H1 (cell line): ENCODE measurements at regions not wholly inside any gene's neighbourhood (a gene's known extent, or its start where the extent isn't known, plus 50 kb on each side); places are given as distances from the start of the nearest gene placed in this dataset.

Source experiments
- CTCF ChIA-PET: fragments of 300-600 bp; sonication (Branson Sonifier 250); formaldehyde crosslinking; loops from one replicate; lab custom pipeline; 2021; ENCODE audit not compliant: partially characterized antibody; lab: Charles Lee
- POLR2A ChIA-PET: fragments of 300-600 bp; sonication (Branson Sonifier 250); formaldehyde crosslinking; loops from one replicate; lab custom pipeline; 2021; ENCODE audit warnings: inconsistent platforms; ENCODE audit not compliant: partially characterized antibody; lab: Charles Lee
- DNase-seq, 2 experiments: peaks; one replicate each; pipeline versions ENCODE4 v3.0.0 to v3.0.0-alpha.2; 2010 to 2022; ENCODE audit warnings: low spot score in 2 of 2, low read depth in 1 of 2, mixed read lengths in 1 of 2
- FAIRE-seq: peaks from 2 replicates; lab custom pipeline; 2011; peaks lifted over from hg19 to GRCh38; lab: Jason Lieb, UNC
- H2AFZ ChIP-seq: 2 replicates; pipeline ENCODE4 v1.8.1; 2012; ENCODE audit warnings: low read length, inconsistent platforms
- H2AK5ac ChIP-seq: 2 replicates; pipeline ENCODE4 v1.6.1; 2013; ENCODE audit warnings: low read depth, low read length
- H2BK120ac ChIP-seq: replicated peaks from 2 replicates; pipeline ENCODE3; 2013; ENCODE audit warnings: low read depth, low read length, inconsistent platforms
- H2BK12ac ChIP-seq: 2 replicates; pipeline ENCODE4 v1.6.1; 2013; ENCODE audit warnings: low read depth, low read length
- H2BK15ac ChIP-seq: 2 replicates; pipeline ENCODE4 v1.6.1; 2013; ENCODE audit warnings: low read length
- H2BK20ac ChIP-seq: 2 replicates; pipeline ENCODE4 v1.6.1; 2013; ENCODE audit warnings: low read length
- H2BK5ac ChIP-seq: 2 replicates; pipeline ENCODE4 v1.6.1; 2013; ENCODE audit warnings: low read depth, low read length
- H3K14ac ChIP-seq: 2 replicates; pipeline ENCODE4 v1.6.1; 2013; ENCODE audit warnings: inconsistent platforms; ENCODE audit not compliant: insufficient read length
- H3K18ac ChIP-seq: 2 replicates; pipeline ENCODE4 v1.6.1; 2013; ENCODE audit warnings: low read length; ENCODE audit errors: extremely low read depth
- H3K23ac ChIP-seq: 2 replicates; pipeline ENCODE4 v1.6.1; 2013; ENCODE audit warnings: inconsistent platforms; ENCODE audit not compliant: insufficient read length
- H3K23me2 ChIP-seq: 2 replicates; pipeline ENCODE4 v1.6.1; 2013; ENCODE audit warnings: low read depth, low read length
- H3K27ac ChIP-seq: 2 replicates; pipeline ENCODE4 v1.6.1; 2011; ENCODE audit warnings: low read depth, low read length, inconsistent platforms
- H3K27me3 ChIP-seq, 4 experiments: replicated peaks in 1 of 4; 1 replicate in 1 of 4; 2 replicates in 3 of 4; pipeline versions ENCODE4 v1.6.1 to v1.8.1; 2011 to 2013; ENCODE audit warnings: low read length in 3 of 4, mild to moderate bottlenecking in 3 of 4, inconsistent platforms in 2 of 4, mixed read lengths in 2 of 4, moderate library complexity in 1 of 4; ENCODE audit not compliant: control insufficient read depth in 3 of 4, insufficient read depth in 3 of 4; ENCODE audit errors: extremely low read depth in 1 of 4
- H3K36me3 ChIP-seq, 4 experiments: 2 replicates each; pipeline versions ENCODE4 v1.6.1 to v1.8.1; 2011 to 2013; ENCODE audit warnings: mild to moderate bottlenecking in 4 of 4, low read length in 3 of 4, moderate library complexity in 2 of 4, control low read depth in 1 of 4, inconsistent platforms in 1 of 4; ENCODE audit not compliant: insufficient read depth in 4 of 4, control insufficient read depth in 2 of 4
- H3K4ac ChIP-seq: replicated peaks from 2 replicates; pipeline ENCODE3; 2013; ENCODE audit warnings: low read length, low read depth, mixed read lengths, inconsistent platforms; ENCODE audit not compliant: insufficient read length
- H3K4me1 ChIP-seq, 4 experiments: replicated peaks in 1 of 4; 1 replicate in 1 of 4; 2 replicates in 3 of 4; pipeline versions ENCODE4 v1.6.1 to v1.8.1; 2011 to 2013; ENCODE audit warnings: low read length in 3 of 4, inconsistent platforms in 2 of 4, mixed read lengths in 1 of 4; ENCODE audit not compliant: insufficient read depth in 4 of 4, control insufficient read depth in 3 of 4
- H3K4me2 ChIP-seq, 2 experiments: 2 replicates each; pipeline versions ENCODE4 v1.6.1 to v1.8.1; 2011 to 2013; ENCODE audit warnings: low read depth in 2 of 2, low read length in 2 of 2, control low read depth in 1 of 2, inconsistent platforms in 1 of 2, mild to moderate bottlenecking in 1 of 2; ENCODE audit not compliant: insufficient read depth in 1 of 2
- H3K4me3 ChIP-seq, 4 experiments: fragments of 200-600, 300-600 bp in 1 of 4; sonication (generic), shearing (Covaris generic), sonication (Bioruptor Twin) in 1 of 4; 2 replicates each; pipeline versions ENCODE4 v1.5.1 to v1.8.1; 2011 to 2016; ENCODE audit warnings: low read length in 4 of 4, low read depth in 3 of 4, control low read depth in 2 of 4, inconsistent platforms in 2 of 4, mild to moderate bottlenecking in 2 of 4, mixed read lengths in 1 of 4, moderate library complexity in 1 of 4; ENCODE audit not compliant: insufficient read depth in 2 of 4; ENCODE audit errors: extremely low read depth in 1 of 4
- H3K56ac ChIP-seq: replicated peaks from 2 replicates; pipeline ENCODE3; 2013; ENCODE audit warnings: low read depth, mild to moderate bottlenecking, mixed read lengths, low read length, inconsistent platforms; ENCODE audit not compliant: insufficient read length
- H3K79me1 ChIP-seq: 2 replicates; pipeline ENCODE4 v1.6.1; 2013; ENCODE audit warnings: low read depth, low read length, control low read depth
- H3K79me2 ChIP-seq, 2 experiments: 2 replicates each; pipeline versions ENCODE4 v1.6.1 to v1.8.1; 2012 to 2013; ENCODE audit warnings: low read length in 2 of 2, mild to moderate bottlenecking in 2 of 2, inconsistent platforms in 1 of 2; ENCODE audit not compliant: insufficient read depth in 2 of 2, control insufficient read depth in 1 of 2
- H3K9ac ChIP-seq, 4 experiments: replicated peaks in 1 of 4; 1 replicate in 1 of 4; 2 replicates in 3 of 4; pipeline versions ENCODE4 v1.6.1 to v1.8.1; 2011 to 2013; ENCODE audit warnings: low read depth in 3 of 4, low read length in 3 of 4, control low read depth in 2 of 4, mild to moderate bottlenecking in 2 of 4, moderate library complexity in 2 of 4, inconsistent platforms in 1 of 4; ENCODE audit errors: extremely low read depth in 1 of 4
- H3K9me3 ChIP-seq, 2 experiments: 2 replicates each; pipeline versions ENCODE4 v1.6.1 to v1.8.1; 2012 to 2013; ENCODE audit warnings: mild to moderate bottlenecking in 2 of 2, moderate library complexity in 2 of 2, control low read depth in 1 of 2, inconsistent platforms in 1 of 2, low read depth in 1 of 2, low read length in 1 of 2, mixed read lengths in 1 of 2; ENCODE audit not compliant: insufficient read depth in 2 of 2
- H4K20me1 ChIP-seq, 2 experiments: replicated peaks in 1 of 2; 2 replicates each; pipeline versions ENCODE3 to v1.8.1; 2011 to 2013; ENCODE audit warnings: inconsistent platforms in 2 of 2, low read length in 2 of 2, mild to moderate bottlenecking in 1 of 2; ENCODE audit not compliant: insufficient read depth in 2 of 2, control insufficient read depth in 1 of 2
- H4K5ac ChIP-seq: 2 replicates; pipeline ENCODE4 v1.6.1; 2013; ENCODE audit warnings: low read length, low read depth, mixed read lengths, inconsistent platforms; ENCODE audit not compliant: insufficient read length
- H4K8ac ChIP-seq: 2 replicates; pipeline ENCODE4 v1.8.0; 2013; ENCODE audit warnings: mild to moderate bottlenecking, moderate library complexity, low read length, inconsistent platforms; ENCODE audit not compliant: insufficient read depth; ENCODE audit errors: extremely low read depth
- H4K91ac ChIP-seq: replicated peaks from 2 replicates; pipeline ENCODE3; 2013; ENCODE audit warnings: low read length, mixed read lengths, inconsistent platforms; ENCODE audit not compliant: insufficient read length
- BCL11A ChIP-seq, 2 experiments: IDR thresholded peaks; one replicate each; pipeline ENCODE4 v1.6.1; 2011; ENCODE audit warnings: low read depth in 2 of 2, low read length in 2 of 2, mild to moderate bottlenecking in 2 of 2
- CBX5 ChIP-seq: fragments of 300-800, 300-1000 bp; sonication (generic); IDR thresholded peaks from 2 replicates; pipeline ENCODE4 v1.7.1; 2016; ENCODE audit warnings: antibody characterized with exemption, low read length, low read depth
- CEBPB ChIP-seq: IDR thresholded peaks from 2 replicates; pipeline ENCODE4 v1.6.1; 2012; ENCODE audit warnings: low read depth, low read length
- CHD2 ChIP-seq: IDR thresholded peaks from 2 replicates; pipeline ENCODE4 v1.6.1; 2012; ENCODE audit warnings: low read length, improper control_type of control experiment
- GTF2F1 ChIP-seq: IDR thresholded peaks from 2 replicates; pipeline ENCODE4 v1.6.1; 2012; ENCODE audit warnings: low read depth, low read length, improper control_type of control experiment, borderline replicate concordance
- KDM4A ChIP-seq: IDR thresholded peaks from one replicate; pipeline ENCODE4 v1.7.1; 2012; ENCODE audit warnings: low read depth, mild to moderate bottlenecking, moderate library complexity, low read length, inconsistent platforms; ENCODE audit not compliant: severe bottlenecking
- POLR2A ChIP-seq, 2 experiments: IDR thresholded peaks; 1 replicate in 1 of 2; 2 replicates in 1 of 2; pipeline ENCODE4 v1.6.1; 2011; ENCODE audit warnings: low read depth in 2 of 2, low read length in 2 of 2, mild to moderate bottlenecking in 2 of 2; ENCODE audit errors: control extremely low read depth in 1 of 2
- POU5F1 ChIP-seq: IDR thresholded peaks from 2 replicates; pipeline ENCODE4 v1.6.1; 2011; ENCODE audit warnings: low read depth, mild to moderate bottlenecking, low read length, moderate library complexity
- SP4 ChIP-seq: IDR thresholded peaks from 2 replicates; pipeline ENCODE4 v1.6.1; 2012; ENCODE audit warnings: low read length, inconsistent platforms
- SRF ChIP-seq: IDR thresholded peaks from 2 replicates; pipeline ENCODE4 v1.6.1; 2011; ENCODE audit warnings: mild to moderate bottlenecking, low read depth, low read length, moderate library complexity
- TAF7 ChIP-seq: optimal IDR thresholded peaks from 2 replicates; pipeline ENCODE3; 2011; ENCODE audit warnings: low read depth, mild to moderate bottlenecking, inconsistent platforms, low read length, moderate library complexity, borderline replicate concordance
- TCF12 ChIP-seq: IDR thresholded peaks from 2 replicates; pipeline ENCODE4 v1.6.1; 2011; ENCODE audit warnings: low read depth, mild to moderate bottlenecking, low read length
- USF2 ChIP-seq: IDR thresholded peaks from 2 replicates; pipeline ENCODE4 v1.6.1; 2011; ENCODE audit warnings: low read length, improper control_type of control experiment
- WGBS, 2 experiments: shearing (Covaris generic) in 1 of 2; methylation state at CpG; one replicate each; pipeline versions ENCODE4 v1.1.6 to v1.1.7; 2013 to 2015; ENCODE audit warnings: low lambda C conversion rate in 2 of 2, mixed read lengths in 2 of 2, inconsistent platforms in 1 of 2, low coverage in 1 of 2, missing lambda C conversion rate in 1 of 2; ENCODE audit not compliant: insufficient replicate concordance in 2 of 2, insufficient coverage in 1 of 2, insufficient read length in 1 of 2; ENCODE audit errors: extremely low coverage in 1 of 2, missing lambda C conversion rate in 1 of 2; 5-methylcytosine and 5-hydroxymethylcytosine counted together

- no peak for TF ChIP-seq SRF
- no peak for TF ChIP-seq BCL11A (IDR thresholded peaks at IDR 0.05; ENCODE audit: low read depth in 2 of 2, low read length in 2 of 2)
- no peak for TF ChIP-seq TCF12
- no peak for TF ChIP-seq USF2
- TF ChIP-seq CEBPB, result no peak
- no peak for TF ChIP-seq POU5F1
- no peak for TF ChIP-seq CHD2
- no peak for TF ChIP-seq POLR2A (IDR thresholded peaks at IDR 0.05; ENCODE audit: control extremely low read depth in 1 of 2, low read depth in 2 of 2, low read length in 2 of 2)
- TF ChIP-seq TAF7, result no peak
- no peak for TF ChIP-seq KDM4A
- TF ChIP-seq SP4, result no peak
- no peak for TF ChIP-seq CBX5
- TF ChIP-seq GTF2F1, result no peak
- Histone ChIP-seq H4K5ac (no peak overlapping the region), H3K9me3 (no peaks in the 10 kb centered on the region), H3K79me1 (no peaks in the 10 kb centered on the region), H2AK5ac (no peak overlapping the region), H3K4me2 (no peak overlapping the region), H3K56ac (no peak overlapping the region), H3K23ac (no peak overlapping the region), H3K36me3 (no peaks in the 10 kb centered on the region; a peak in 1 of 8 replicates), H2BK20ac (no peak overlapping the region), H3K4me3 (no peak overlapping the region), H3K4me1 (no peaks in the 10 kb centered on the region), H2BK15ac (no peak overlapping the region), H4K91ac (no peak overlapping the region), H2BK12ac (no peak overlapping the region), H3K18ac (no peak overlapping the region), H3K4ac (no peak overlapping the region), H3K79me2 (no peaks in the 10 kb centered on the region), H3K14ac (no peak overlapping the region), H2BK120ac (no peak overlapping the region), H4K20me1 (no peaks in the 10 kb centered on the region), H3K27me3 (no peaks in the 10 kb centered on the region), H3K9ac (no peak overlapping the region), H2AFZ (no peak overlapping the region), H4K8ac (no peak overlapping the region), H3K27ac (no peak overlapping the region), H2BK5ac (no peak overlapping the region), H3K23me2 (peaks cover 2% of the 10 kb centered on the region; the same call in 1 of the 2 replicates)
- DNase-seq (no peak), FAIRE-seq (no peak)
- POLR2A ChIA-PET, result no interaction called here
- CTCF ChIA-PET, result no interaction called here
- 89% methylated on average over 5 of the region's 6 CpGs; no CpG with 5 or more reads in 1 of the 2 experiments for WGBS, 2 experiments
Measured at GRCh38 chr7:118061386-118061785, 122.6 kb upstream of the LSM8 start.
